Activated gamma-delta T cell treated with Interleukin-2 at 50 U/mL for 16 hours (primary cell): ENCODE measurements at regions not wholly inside any gene's neighbourhood (a gene's known extent, or its start where the extent isn't known, plus 50 kb on each side); places are given as distances from the start of the nearest gene placed in this dataset.
"Not testable (repeated sequence)": the region's sequence is repeated elsewhere in the genome, so short reads cannot be mapped to it uniquely, and the experiment has no call there.

Experiments
- DNase-seq: peaks from one replicate; pipeline ENCODE4 v3.0.0-alpha.2; 2020

DNA sequence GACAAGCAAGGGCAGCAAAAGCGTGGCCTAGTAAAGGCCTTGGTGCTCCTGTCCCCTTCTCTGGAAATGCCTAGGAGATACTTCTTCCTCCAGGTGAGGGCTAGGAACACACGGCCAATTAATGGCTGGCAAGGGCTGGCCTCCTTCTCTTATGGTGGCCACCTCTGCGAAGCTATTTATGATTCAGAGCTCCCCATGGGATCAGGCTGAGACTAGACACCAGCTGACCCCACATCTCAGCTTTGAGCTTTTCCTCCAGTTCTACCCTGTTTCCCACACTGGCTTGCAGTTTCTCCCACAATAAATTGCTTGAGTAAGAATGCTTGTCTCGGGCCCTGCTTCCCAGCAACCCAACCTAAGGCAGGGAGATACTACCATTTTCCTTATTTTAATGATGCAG lies 53.7 kb downstream of the CAMK2N1 start:
- DNase-seq = no peak

- DNase-seq = no peak
Measured at GRCh38 chr1:20431176-20431460, 54.9 kb downstream of the CAMK2N1 start.

DNA sequence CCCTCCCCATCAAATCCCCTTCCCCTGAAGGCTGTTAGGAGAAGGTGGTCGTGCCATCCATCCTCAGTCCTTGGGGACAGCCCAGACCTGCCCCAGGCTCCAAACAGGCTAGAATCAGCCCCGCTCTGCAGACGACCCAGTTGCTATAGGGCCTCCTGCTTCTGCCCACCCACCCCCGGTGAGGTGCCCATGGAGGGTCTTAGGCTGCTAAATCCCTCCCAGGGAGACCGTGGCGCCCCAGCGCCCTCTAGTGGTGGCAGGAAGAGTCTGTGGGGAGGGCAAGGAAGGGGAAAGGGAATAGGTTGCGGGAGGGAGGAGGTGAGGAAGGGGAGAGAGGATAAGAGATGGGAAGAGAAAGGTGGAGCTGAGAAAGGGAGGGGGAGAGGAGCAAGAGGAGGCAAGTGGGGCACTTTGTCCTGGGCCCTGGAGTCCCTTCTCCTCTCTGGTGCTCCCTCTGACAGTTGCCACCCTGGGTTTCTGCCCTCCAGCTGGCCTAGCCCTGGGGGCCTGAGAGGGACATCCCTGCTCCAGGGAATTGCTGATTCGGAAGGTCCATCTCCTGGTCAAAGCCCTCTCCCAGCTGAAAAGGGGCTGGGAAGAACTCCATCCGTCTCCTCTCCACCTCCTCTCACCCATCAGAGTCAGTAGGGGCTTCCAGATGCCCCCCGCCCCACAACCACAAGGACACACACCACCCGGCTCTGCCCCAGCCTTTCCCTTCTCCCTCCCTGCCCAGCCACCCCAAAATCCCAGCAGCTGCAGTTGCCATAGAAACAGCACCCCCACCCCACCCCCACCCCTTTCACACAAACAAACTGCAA lies 55.4 kb downstream of the CAMK2N1 start:
- peak; percentile 7 for DNase-seq

DNA sequence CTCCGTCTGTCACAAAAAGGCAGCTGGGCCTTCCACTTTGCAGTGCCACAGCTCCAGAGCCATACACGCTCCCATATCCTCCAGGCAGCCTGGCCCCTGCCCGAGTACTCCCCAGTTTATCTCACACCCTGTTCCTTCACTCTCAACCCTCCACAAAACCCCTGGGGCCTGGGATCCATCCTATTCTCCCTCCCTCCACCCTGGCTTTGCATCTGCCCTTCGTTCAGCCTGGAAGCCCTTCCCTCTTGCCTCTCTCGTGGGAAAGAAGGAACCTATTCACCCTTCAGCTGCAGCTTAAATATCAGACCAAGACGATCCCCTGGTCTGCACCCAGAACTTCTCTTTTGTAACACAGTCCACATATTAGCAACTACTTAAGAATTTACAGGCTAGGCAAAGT lies 56.7 kb downstream of the CAMK2N1 start:
- no peak for DNase-seq

GRCh38 chr1:20428841-20429240 lies 57.2 kb downstream of the CAMK2N1 start:
- no peak for DNase-seq

- no peak for DNase-seq
Measured at GRCh38 chr1:20426923-20427322, 59.1 kb downstream of the CAMK2N1 start.

GRCh38 chr1:20426371-20426770 lies 59.6 kb downstream of the CAMK2N1 start:
- no peak for DNase-seq

DNA sequence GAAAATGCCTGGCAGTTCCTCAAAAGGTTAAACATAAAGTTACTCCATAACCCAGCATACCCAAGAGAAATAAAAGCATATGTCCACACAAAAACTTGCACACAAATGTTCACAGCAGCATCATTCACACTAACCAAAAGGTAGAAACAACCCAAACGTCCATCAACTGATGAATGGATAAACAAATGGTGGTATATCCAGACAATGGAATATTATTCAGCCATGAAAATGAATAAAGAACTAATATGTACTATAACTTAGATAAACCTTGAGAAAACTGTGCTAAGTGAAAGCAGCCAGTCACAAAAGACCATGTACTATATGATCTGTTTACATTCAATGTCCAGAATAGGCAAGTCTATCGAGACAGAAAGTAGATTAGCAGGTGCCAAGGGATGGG lies 60.4 kb downstream of the CAMK2N1 start:
- no peak for DNase-seq

GRCh38 chr1:20423169-20423795 lies 62.7 kb downstream of the CAMK2N1 start:
- no peak for DNase-seq

- no peak for DNase-seq
Measured at GRCh38 chr1:20421441-20421840, 64.6 kb downstream of the CAMK2N1 start.

GRCh38 chr1:20417581-20417980 lies 68.4 kb downstream of the CAMK2N1 start:
- DNase-seq = no peak

- no peak for DNase-seq
Measured at GRCh38 chr1:20416706-20417105, 69.3 kb downstream of the CAMK2N1 start.

GRCh38 chr1:20413776-20414140 lies 72.3 kb downstream of the CAMK2N1 start:
- DNase-seq = no peak

GRCh38 chr1:20413136-20413775 lies 72.8 kb downstream of the CAMK2N1 start:
- DNase-seq = no peak

GRCh38 chr1:20411196-20411980 lies 74.6 kb downstream of the CAMK2N1 start:
- DNase-seq = no peak

DNA sequence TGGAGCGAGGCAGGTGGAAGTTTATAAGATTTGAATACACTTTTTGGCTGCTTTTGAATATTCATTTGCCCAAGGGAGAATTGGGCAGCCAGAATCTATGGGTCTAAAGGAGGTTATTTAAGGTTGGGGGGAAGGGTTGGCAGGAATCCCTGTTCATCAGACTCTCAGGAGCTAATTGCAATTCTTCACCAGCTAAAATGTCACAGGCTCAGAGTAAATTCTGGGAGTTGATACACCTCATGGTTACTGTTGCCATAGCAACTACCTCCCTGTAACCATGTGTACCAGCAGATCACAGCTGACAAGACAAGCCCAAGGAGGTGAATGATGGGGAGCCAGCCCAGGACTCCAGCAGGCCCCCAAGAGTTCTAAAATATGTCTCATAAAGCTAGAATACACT lies 75.5 kb downstream of the CAMK2N1 start:
- no peak for DNase-seq

GRCh38 chr1:20409971-20410370 lies 76.0 kb downstream of the CAMK2N1 start:
- DNase-seq = no peak

DNA sequence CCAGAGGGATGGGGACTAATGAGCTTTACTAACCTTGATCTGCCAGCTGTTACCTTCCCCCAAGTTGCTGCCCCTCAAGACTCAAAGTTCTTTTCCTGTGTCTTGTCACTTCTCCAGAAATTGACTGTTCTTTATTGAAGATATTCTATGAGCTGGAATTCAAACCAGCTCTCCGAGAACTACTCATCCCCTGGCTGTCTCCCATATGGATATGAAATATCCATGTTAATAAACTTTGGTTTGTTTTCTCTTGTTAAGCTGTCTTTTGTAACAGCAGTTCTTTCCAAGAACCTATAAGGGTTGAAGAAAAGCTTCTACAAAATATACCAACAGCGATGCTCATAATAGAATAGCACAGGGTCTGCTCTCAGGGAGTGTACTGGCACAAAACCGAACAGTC lies 77.0 kb downstream of the CAMK2N1 start:
- no peak for DNase-seq

GRCh38 chr1:20408133-20408650 lies 77.8 kb downstream of the CAMK2N1 start:
- DNase-seq = not testable (repeated sequence)

- no peak for DNase-seq
Measured at GRCh38 chr1:20405893-20406604, 80.0 kb downstream of the CAMK2N1 start.

- DNase-seq = no peak
Measured at GRCh38 chr1:20405051-20405754, 80.8 kb downstream of the CAMK2N1 start.
